Dedifferentiated amniotic fluid mesenchymal stem cell (primary cell): ENCODE measurements at regions not wholly inside any gene's neighbourhood (a gene's known extent, or its start where the extent isn't known, plus 50 kb on each side); places are given as distances from the start of the nearest gene placed in this dataset.

Experiments
- DNase-seq: peaks from one replicate; pipeline ENCODE4 v3.0.0-alpha.2; 2016; ENCODE audit errors: extremely low spot score

DNA sequence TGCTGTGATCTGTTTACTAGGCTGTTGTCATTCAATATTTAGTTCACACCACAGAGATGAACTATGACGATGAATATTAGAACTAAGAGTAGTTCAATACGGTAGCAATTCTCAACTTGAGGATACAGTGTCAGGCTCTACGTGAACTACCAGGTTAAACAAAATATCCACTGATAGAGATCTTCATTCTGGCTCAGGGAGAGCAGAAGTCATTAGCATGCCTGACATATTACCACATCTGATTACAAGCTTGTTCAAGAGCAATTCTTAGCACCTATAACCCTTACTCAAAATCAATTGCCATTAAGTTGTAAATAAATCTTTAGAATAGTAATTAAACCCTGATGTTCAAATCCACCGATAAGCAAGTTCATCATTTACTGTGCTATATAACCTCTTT, 207.2 kb downstream of the CHRM3 start:
- DNase-seq, result no peak

- no peak for DNase-seq
Observed at GRCh38 chr1:239600588-239600987, 214.2 kb downstream of the CHRM3 start.

GRCh38 chr1:239601108-239601507, 214.7 kb downstream of the CHRM3 start:
- no peak for DNase-seq

GRCh38 chr1:239603530-239603929, 217.2 kb downstream of the CHRM3 start:
- no peak for DNase-seq

- DNase-seq, result no peak
Observed at GRCh38 chr1:239606850-239607400, 220.6 kb downstream of the CHRM3 start.

GRCh38 chr1:239608469-239608868, 222.1 kb downstream of the CHRM3 start:
- no peak for DNase-seq

GRCh38 chr1:239612379-239612778, 226.0 kb downstream of the CHRM3 start:
- DNase-seq, result no peak

- DNase-seq, result no peak
Observed at GRCh38 chr1:239616673-239617072, 230.3 kb downstream of the CHRM3 start.

DNA sequence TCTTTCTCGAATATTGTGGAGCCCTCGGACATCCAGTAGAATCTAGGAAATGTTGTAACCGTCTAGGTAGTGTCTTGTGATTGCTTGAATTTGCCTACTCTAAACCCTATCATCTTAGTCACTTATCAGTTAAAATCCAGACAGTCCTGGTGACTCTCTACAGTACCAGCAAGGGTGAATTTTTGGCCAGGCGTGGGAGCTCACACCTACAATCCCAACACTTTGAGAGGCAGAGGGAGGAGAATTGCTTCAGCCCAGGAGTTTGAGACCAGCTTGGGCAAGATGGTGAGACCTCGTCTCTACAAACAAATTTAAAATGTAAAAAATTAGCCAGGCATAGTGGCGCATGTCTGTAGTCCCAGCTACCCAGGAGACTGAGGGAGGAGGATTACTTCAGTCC, 230.9 kb downstream of the CHRM3 start:
- no peak for DNase-seq

DNA sequence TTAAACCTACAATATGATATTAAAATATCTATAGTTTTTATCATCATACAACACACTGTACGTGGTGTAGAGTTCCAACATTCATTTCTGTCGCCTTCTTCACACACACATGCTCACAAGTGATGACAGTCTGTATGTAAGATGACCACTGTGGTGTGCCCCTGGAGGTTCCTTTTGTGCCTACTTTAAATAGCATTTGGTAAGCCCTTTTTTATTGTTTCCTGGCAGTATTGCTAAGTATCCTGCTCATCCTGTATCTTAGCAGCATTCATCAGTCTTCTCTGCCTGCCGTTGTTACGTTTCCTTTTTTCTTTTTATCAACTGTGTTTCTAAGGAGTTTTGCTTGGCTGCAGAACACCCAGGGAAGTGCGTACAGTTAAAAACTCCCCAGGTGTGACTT, 231.4 kb downstream of the CHRM3 start:
- DNase-seq, result no peak

DNA sequence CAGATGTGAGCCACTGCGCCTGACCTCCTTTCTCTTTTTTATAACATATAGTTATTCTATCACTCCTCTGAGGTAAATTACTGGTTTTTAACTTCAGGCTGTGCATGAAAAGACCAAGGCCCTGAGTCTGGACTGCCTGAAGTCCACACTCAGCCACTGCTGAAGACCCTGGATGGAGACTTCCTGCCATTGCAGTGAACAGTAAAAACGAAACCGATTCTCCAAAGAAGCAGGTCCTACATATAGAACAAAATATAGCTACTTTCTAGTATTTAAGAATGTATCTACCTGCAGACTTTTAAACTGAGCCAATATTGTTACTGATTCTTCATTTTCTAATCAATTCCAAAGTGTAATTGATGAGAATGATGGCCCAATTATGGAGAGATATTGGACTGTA, 232.8 kb downstream of the CHRM3 start:
- DNase-seq, result no peak

DNA sequence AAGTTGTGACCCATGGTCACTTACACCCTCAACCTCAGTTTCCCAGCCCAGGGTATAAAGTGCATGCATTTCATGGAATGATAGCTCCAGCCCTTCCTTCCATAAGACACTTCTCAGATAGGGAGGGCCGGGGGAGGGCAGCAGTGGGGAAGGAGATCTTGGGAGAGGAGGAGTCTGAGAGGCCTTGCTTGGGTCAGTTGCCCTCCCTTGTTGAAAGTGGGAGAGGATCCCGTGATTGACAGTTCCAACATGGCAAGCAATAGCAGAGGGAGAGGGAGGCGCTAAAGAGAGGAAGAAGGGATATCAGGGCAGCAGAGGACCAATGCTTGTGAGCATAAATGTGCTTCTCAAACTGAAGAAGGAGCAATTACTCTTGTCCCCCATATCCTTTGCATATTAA, 244.4 kb downstream of the CHRM3 start:
- no peak for DNase-seq

GRCh38 chr1:239633432-239633831, 247.1 kb downstream of the CHRM3 start:
- no peak for DNase-seq

GRCh38 chr1:239635276-239635675, 248.9 kb downstream of the CHRM3 start:
- no peak for DNase-seq

- DNase-seq, result no peak
Observed at GRCh38 chr1:239636347-239636746, 250.0 kb downstream of the CHRM3 start.

- no peak for DNase-seq
Observed at GRCh38 chr1:239644604-239645003, 258.2 kb downstream of the CHRM3 start.

DNA sequence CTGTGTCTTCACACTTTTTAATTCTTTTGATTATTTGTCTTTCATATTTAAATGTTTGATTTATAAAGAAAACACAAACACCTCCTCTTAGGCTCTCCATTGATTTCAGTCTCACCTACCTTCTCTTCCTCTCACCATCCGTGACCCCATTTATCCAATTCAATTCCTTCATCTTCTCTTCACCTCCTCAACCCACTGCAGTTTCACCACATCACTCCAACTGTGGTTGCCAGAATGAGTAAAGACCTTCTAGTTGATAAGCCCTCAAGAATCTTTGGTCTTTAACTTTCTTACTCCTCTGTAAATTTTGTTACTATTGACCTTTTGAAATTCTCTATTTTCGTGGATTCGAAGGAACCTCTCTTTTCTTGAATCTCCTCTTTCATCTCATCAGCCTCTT, 260.7 kb downstream of the CHRM3 start:
- no peak for DNase-seq

DNA sequence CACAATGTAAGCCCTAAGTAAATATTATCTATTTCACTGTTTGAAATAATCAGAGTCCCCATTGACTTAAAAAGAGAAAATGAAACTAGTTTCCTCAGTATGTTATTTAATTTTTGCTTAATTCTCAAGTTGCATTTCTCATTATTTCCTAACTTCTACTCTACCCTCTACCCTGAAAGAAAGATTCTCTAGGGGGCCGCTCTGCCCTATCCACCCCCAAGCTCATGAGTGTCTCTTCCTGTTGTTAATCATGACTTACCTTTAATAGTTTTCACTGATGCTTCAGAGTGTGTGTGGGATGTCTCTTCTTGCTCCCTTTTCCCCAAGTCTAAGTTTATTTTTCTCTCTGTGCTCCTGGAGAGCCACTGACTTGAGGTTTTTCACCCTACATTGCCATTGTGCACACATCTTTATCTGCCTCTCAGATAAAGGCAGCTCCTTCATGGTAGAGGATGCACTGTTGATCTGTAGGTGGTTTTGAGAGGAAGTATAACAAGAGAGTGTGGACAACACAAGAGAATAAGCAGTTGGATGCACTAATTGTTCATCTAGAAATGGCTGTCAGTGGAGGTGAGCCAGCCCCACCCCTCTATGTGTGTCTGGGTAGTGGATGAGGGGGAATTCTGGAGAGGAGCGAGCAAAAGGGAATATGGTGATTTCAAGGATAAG, 261.7 kb downstream of the CHRM3 start:
- DNase-seq, result no peak

- no peak for DNase-seq
Observed at GRCh38 chr1:239655023-239655422, 268.7 kb downstream of the CHRM3 start.

- no peak for DNase-seq
Observed at GRCh38 chr1:239657291-239657690, 270.9 kb downstream of the CHRM3 start.

DNA sequence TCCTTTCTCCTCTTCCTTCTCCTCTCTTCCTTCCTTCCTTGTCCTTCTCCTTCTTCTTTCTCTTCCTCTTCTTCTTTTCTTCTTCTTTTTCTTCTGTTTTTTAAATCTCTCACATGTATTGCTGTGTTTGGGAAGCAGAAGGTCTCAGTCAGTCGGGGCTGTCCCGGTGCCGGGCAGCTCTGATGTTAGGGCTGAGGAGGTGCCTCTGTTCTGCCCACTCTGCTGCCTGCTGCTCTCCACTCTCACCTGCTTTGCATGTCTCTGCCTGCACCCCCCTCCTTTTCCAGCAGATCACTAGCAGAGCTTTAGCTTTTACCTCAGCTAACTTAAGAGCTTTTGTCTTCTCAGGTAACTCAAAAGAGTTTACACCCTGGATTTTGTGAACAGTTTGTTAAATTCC, 276.6 kb downstream of the CHRM3 start:
- no peak for DNase-seq

- no peak for DNase-seq
Observed at GRCh38 chr1:239672256-239672655, 285.9 kb downstream of the CHRM3 start.

DNA sequence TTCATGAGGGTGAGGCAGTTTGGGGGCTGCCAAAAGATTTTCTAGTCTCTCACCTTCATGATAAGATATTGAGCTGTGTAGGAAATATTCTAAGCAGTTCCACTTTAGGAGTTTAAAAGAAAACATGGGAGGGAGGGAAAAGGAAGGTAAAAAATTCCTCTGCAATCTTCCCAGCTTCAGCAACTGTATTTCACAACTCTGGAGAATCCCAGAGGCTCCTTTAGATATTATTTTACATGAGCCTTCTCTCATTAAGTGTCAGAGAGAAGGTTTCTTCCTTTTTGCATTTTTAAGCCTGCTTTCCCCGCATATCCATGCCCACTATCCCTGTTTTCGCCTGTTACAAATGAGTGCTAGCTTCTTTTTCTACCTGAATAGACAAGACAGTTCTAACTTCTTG, 289.4 kb downstream of the CHRM3 start:
- no peak for DNase-seq
